ENCODE measurements at regions not wholly inside any gene's neighbourhood (a gene's known extent, or its start where the extent isn't known, plus 50 kb on each side); places are given as distances from the start of the nearest gene placed in this dataset.

- in situ Hi-C loops (cut with HindIII; ENCODE audit: extremely low pct_ligation_motif_present, low pct_unique_long_range_greater_than_20kb): no loop called here
- intact Hi-C loops (cut with micrococcal nuclease; ENCODE audit: unreplicated experiment): no loop called here
- Histone ChIP-seq H3K9ac (ENCODE audit: insufficient read depth, low read depth, low read length) (no peak overlapping the region), H3K27me3 (ENCODE audit: control insufficient read depth in 1 of 2, insufficient read depth in 2 of 2, low read length in 2 of 2) (no peaks in the 10 kb centered on the region), H3K4me3 (replicated peaks in 1 of 3; ENCODE audit: insufficient read depth in 1 of 3, low read depth in 2 of 3, low read length in 3 of 3) (no peak overlapping the region), H3K79me2 (ENCODE audit: insufficient read depth, low read length) (no peaks in the 10 kb centered on the region), H3K4me2 (ENCODE audit: low read depth, low read length) (no peak overlapping the region), H3K4me1 (ENCODE audit: insufficient read depth, low read length) (no peaks in the 10 kb centered on the region), H2AFZ (ENCODE audit: low read length) (no peak overlapping the region), H3K36me3 (replicated peaks in 1 of 2; ENCODE audit: control insufficient read depth in 1 of 2, insufficient read depth in 2 of 2, low read length in 2 of 2) (no peaks in the 10 kb centered on the region), H3K27ac (ENCODE audit: extremely low read length, insufficient read depth, low read length) (no peak overlapping the region), H4K20me1 (ENCODE audit: insufficient read depth, low read length) (no peaks in the 10 kb centered on the region), H3K9me3 (ENCODE audit: low read length) (peaks cover 75% of the 10 kb centered on the region)
- ChIA-PET CTCF (ENCODE audit: low intra/inter-chr PET ratio, low total read pairs) (no interaction called here), POLR2A (no interaction called here)
- TF ChIP-seq TEF (CRISPR knock-in tag; IDR thresholded peaks at IDR 0.05): no peak
- no peak for TF ChIP-seq PBX3 (CRISPR knock-in tag; IDR thresholded peaks at IDR 0.05; ENCODE audit: borderline replicate concordance)
- TF ChIP-seq ETV6 (CRISPR knock-in tag; conservative IDR thresholded peaks at IDR 0.05): no peak
- no peak for TF ChIP-seq STAT6 (CRISPR knock-in tag; IDR thresholded peaks at IDR 0.05; ENCODE audit: borderline replicate concordance)
- TF ChIP-seq SUZ12 (IDR thresholded peaks at IDR 0.05; ENCODE audit: low read depth, low read length): no peak
- TF ChIP-seq SMAD9 (CRISPR knock-in tag; IDR thresholded peaks at IDR 0.05): no peak
- no peak for TF ChIP-seq ZSCAN25 (CRISPR knock-in tag; IDR thresholded peaks at IDR 0.05)
- no peak for TF ChIP-seq ZNF17 (CRISPR knock-in tag; IDR thresholded peaks at IDR 0.05)
- TF ChIP-seq ATRX (CRISPR knock-in tag; IDR thresholded peaks at IDR 0.05; ENCODE audit: borderline replicate concordance): no peak
- 0% methylated on average over 1 of the region's 1 CpG for WGBS (ENCODE audit: low lambda C conversion rate)
- no TSS peak for BruUV-seq (replicated peaks)
- FAIRE-seq (no peak), ATAC-seq (no peak), DNase-seq (ENCODE audit: low spot score) (no peak)
These were observed 975.1 kb downstream of the TFAP2A start for GRCh38 chr6:9439621-9440330.

All from HepG2 (cell line).